ENCODE measurements at regions not wholly inside any gene's neighbourhood (a gene's known extent, or its start where the extent isn't known, plus 50 kb on each side); places are given as distances from the start of the nearest gene placed in this dataset.

GRCh38 chr12:131521326-131521725 lies 189.6 kb upstream of the SFSWAP start:
- Histone ChIP-seq H3K9me3 (replicated peaks; ENCODE audit: control insufficient read depth, insufficient read depth, low read depth, low read length) (no peaks in the 10 kb centered on the region), H3K9ac (ENCODE audit: insufficient read depth in 1 of 2, low read depth in 2 of 2, low read length in 2 of 2) (no peak overlapping the region), H3K27me3 (ENCODE audit: control insufficient read depth in 2 of 2, insufficient read depth in 2 of 2, low read length in 2 of 2) (peaks cover 6 to 24% of the 10 kb centered on the region in 2 experiments; a peak in 3 of 5 replicates), H3K4me3 (no peak overlapping the region), H3K79me2 (ENCODE audit: control insufficient read depth, insufficient read depth, low read length) (no peaks in the 10 kb centered on the region), H3K4me1 (replicated peaks in 1 of 2; ENCODE audit: control insufficient read depth in 2 of 2, insufficient read depth in 2 of 2, low read length in 2 of 2) (no peaks in the 10 kb centered on the region), H2AFZ (ENCODE audit: low read depth, low read length) (no peak overlapping the region), H4K20me1 (replicated peaks; ENCODE audit: control insufficient read depth, insufficient read depth, low read length) (no peaks in the 10 kb centered on the region; the same call in 1 of the 2 replicates), H3K9me1 (ENCODE audit: control insufficient read depth, insufficient read depth, low read length) (no peaks in the 10 kb centered on the region), H3K27ac (ENCODE audit: extremely low read depth, low read depth, low read length) (no peak overlapping the region), H3K36me3 (ENCODE audit: control insufficient read depth, insufficient read depth, low read length) (no peaks in the 10 kb centered on the region), H3K4me2 (ENCODE audit: insufficient read depth, low read length) (no peak overlapping the region)
- FAIRE-seq: no peak
- intact Hi-C loops (cut with micrococcal nuclease) (no loop called here), in situ Hi-C loops (cut with MboI) (no loop called here)
- BruUV-seq (replicated peaks): no TSS peak
- no peak for ATAC-seq
- ChIA-PET CTCF (ENCODE audit: low intra/inter-chr PET ratio) (no interaction called here), POLR2A (interaction anchor here (0.7 kb wide), 1 partner anchor 724 kb away, joined by 3 read pairs; no protein-coding TSS in a partner anchor)
- WGBS (ENCODE audit: insufficient coverage, low coverage, missing lambda C conversion rate): 0% methylated on average over 6 of the region's 6 CpGs
- no peak for DNase-seq (ENCODE audit: extremely low read depth in 1 of 4, low spot score in 3 of 4)
- TF ChIP-seq JUNB (CRISPR knock-in tag; conservative IDR thresholded peaks at IDR 0.05): no peak
- no peak for TF ChIP-seq BCLAF1 (IDR thresholded peaks at IDR 0.05; ENCODE audit: borderline replicate concordance in 1 of 2, control insufficient read depth in 1 of 2, low read depth in 2 of 2, low read length in 1 of 2)
- TF ChIP-seq SMAD1 (IDR thresholded peaks at IDR 0.05; ENCODE audit: low read depth, low read length, partially characterized antibody): no peak
- TF ChIP-seq HNRNPK (IDR thresholded peaks at IDR 0.05; ENCODE audit: low read depth, low read length, poor library complexity, severe bottlenecking): no peak
- TF ChIP-seq GMEB1 (CRISPR knock-in tag; IDR thresholded peaks at IDR 0.05): no peak
- no peak for TF ChIP-seq SETDB1 (IDR thresholded peaks at IDR 0.05; ENCODE audit: low read length)
- TF ChIP-seq ZKSCAN8 (CRISPR knock-in tag; IDR thresholded peaks at IDR 0.05): no peak
- TF ChIP-seq EZH2 (IDR thresholded peaks at IDR 0.05; ENCODE audit: borderline replicate concordance, low read depth, low read length): no peak
- TF ChIP-seq FOXA1 (IDR thresholded peaks at IDR 0.05; ENCODE audit: borderline replicate concordance): no peak
- no peak for TF ChIP-seq NFXL1 (CRISPR knock-in tag; IDR thresholded peaks at IDR 0.05)
- TF ChIP-seq NFATC3 (IDR thresholded peaks at IDR 0.05): no peak
- no peak for TF ChIP-seq E2F3 (CRISPR knock-in tag; IDR thresholded peaks at IDR 0.05)
- TF ChIP-seq RBM39 (optimal IDR thresholded peaks at IDR 0.05; ENCODE audit: low read depth, low read length): no peak
- TF ChIP-seq, protein P1, sequence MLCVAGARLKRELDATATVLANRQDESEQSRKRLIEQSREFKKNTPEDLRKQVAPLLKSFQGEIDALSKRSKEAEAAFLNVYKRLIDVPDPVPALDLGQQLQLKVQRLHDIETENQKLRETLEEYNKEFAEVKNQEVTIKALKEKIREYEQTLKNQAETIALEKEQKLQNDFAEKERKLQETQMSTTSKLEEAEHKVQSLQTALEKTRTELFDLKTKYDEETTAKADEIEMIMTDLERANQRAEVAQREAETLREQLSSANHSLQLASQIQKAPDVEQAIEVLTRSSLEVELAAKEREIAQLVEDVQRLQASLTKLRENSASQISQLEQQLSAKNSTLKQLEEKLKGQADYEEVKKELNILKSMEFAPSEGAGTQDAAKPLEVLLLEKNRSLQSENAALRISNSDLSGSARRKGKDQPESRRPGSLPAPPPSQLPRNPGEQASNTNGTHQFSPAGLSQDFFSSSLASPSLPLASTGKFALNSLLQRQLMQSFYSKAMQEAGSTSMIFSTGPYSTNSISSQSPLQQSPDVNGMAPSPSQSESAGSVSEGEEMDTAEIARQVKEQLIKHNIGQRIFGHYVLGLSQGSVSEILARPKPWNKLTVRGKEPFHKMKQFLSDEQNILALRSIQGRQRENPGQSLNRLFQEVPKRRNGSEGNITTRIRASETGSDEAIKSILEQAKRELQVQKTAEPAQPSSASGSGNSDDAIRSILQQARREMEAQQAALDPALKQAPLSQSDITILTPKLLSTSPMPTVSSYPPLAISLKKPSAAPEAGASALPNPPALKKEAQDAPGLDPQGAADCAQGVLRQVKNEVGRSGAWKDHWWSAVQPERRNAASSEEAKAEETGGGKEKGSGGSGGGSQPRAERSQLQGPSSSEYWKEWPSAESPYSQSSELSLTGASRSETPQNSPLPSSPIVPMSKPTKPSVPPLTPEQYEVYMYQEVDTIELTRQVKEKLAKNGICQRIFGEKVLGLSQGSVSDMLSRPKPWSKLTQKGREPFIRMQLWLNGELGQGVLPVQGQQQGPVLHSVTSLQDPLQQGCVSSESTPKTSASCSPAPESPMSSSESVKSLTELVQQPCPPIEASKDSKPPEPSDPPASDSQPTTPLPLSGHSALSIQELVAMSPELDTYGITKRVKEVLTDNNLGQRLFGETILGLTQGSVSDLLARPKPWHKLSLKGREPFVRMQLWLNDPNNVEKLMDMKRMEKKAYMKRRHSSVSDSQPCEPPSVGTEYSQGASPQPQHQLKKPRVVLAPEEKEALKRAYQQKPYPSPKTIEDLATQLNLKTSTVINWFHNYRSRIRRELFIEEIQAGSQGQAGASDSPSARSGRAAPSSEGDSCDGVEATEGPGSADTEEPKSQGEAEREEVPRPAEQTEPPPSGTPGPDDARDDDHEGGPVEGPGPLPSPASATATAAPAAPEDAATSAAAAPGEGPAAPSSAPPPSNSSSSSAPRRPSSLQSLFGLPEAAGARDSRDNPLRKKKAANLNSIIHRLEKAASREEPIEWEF (CRISPR knock-in tag; IDR thresholded peaks at IDR 0.05): no peak
